ENCODE measurements at regions not wholly inside any gene's neighbourhood (a gene's known extent, or its start where the extent isn't known, plus 50 kb on each side); places are given as distances from the start of the nearest gene placed in this dataset.
"Not testable (repeated sequence)": the region's sequence is repeated elsewhere in the genome, so short reads cannot be mapped to it uniquely, and the experiment has no call there.

DNA sequence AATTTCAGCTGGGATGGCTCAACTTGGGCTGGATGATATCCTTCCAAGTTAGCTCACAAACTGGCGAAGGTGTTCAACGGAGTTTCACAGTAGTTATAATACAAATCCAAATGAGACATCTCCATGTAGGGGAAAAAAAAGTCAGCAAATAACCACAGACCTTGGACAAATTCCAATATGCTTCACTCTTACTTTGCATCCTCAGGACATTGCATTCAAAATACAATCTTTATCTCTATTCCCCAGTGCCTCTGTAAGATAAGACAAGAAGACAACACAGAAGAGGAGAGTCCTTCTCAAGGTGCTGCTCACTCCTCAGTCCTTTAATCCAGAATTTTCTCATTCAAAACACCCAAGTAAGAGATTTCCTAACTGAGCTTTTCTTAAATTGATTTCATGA lies 1797.7 kb downstream of the MRPL39 start:
- no peak for DNase-seq

- DNase-seq, result not testable (repeated sequence)
Measured at GRCh38 chr21:23806966-23807548, 1800.2 kb downstream of the MRPL39 start.

- no peak for DNase-seq
Measured at GRCh38 chr21:23804866-23805265, 1802.4 kb downstream of the MRPL39 start.

DNA sequence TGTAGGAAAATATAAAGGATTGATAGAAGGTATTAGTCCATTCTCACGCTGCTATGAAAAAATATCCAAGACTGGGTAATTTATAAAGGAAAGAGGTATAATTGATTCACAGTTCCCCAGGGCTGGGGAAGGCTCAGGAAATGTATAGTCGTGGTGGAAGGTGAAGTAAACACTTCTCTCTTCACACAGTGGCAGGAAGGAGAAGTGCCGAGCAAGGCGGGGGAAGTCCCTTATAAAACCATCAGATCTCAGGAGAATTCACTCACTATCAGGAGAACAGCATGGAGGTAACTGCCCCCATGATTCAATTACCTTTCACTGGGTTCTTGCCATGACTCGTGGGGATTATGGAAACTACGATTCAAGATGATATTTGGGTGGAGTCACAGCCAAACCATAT lies 1806.0 kb downstream of the MRPL39 start:
- DNase-seq, result no peak

DNA sequence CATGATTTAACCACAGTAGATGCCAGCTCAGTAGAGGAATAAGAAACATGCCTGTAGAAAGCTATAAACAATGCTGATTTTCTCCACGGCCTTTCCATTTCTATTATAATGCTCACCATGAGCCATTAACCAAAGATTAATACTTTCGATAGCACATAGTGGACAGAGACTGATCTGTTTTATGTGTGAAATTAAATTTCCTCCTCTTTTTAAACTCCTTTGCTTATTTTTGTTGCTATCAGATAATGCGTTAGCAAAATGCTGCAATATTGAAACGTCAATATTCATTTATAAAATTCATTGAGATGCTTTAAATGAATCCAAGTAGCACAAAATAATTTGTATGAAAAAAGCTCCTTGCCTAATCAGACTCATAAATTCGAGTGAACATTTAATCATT lies 1807.9 kb downstream of the MRPL39 start:
- DNase-seq, result no peak

GRCh38 chr21:23792300-23792699 lies 1815.0 kb downstream of the MRPL39 start:
- no peak for DNase-seq

DNA sequence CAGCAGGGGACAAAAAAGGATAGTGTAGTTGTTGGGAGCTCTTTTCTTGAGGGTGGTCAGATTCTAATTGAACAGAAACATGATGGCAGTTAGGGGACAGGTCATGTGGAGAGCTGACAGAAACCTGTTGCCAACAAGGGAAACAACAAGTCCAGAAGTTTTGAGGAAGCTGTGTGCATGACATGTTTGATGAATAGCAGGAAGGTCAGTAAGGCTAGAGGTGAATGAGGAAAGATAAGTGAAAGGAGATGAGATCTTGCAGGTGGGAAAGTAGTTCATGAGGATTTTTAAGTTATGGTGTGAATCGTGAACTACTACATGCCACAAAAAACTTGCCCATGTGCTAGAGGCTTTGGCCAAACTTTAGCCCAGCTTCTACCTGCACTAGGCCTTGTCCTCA lies 1817.4 kb downstream of the MRPL39 start:
- DNase-seq, result no peak

- DNase-seq, result no peak
Measured at GRCh38 chr21:23780326-23780725, 1827.0 kb downstream of the MRPL39 start.

DNA sequence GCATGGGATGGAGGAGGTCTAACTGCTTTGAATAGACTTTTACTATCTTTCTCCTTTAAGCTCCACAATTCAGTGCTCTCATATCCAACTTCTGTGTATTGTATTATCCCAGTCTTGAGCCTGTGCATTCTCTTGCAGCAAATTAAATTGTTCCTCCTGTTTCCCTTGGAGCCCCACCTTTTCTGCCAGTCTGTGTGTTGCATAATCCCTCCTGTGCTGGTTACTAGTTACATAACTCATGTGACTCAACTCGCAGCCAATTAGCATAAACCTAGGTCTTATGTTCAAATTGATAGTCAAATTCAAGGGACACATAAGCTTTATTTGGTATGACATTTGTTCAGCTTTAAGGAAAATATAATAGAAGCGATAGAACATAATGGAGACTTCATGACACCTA lies 1863.5 kb downstream of the MRPL39 start:
- DNase-seq, result no peak

DNA sequence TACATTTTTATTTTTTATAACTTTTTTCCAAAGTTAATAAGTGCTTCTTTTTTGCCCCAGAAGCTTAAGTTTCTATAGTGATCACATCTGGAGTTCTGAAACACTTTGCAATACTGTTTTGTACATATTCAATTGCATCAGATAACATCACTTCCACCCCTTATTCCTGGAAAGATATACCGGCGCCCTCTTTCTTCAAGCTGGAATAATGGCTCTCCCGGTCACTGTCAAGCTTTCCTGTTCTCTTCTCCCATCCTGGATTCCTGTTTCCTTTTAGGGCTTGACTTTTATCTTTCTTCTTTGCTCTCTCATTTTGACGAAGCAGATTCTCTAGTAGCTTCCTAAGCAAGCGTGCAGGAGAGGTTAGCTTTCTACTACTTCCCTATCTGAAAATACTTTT lies 1866.8 kb downstream of the MRPL39 start:
- no peak for DNase-seq

GRCh38 chr21:23732776-23733175 lies 1874.5 kb downstream of the MRPL39 start:
- no peak for DNase-seq

DNA sequence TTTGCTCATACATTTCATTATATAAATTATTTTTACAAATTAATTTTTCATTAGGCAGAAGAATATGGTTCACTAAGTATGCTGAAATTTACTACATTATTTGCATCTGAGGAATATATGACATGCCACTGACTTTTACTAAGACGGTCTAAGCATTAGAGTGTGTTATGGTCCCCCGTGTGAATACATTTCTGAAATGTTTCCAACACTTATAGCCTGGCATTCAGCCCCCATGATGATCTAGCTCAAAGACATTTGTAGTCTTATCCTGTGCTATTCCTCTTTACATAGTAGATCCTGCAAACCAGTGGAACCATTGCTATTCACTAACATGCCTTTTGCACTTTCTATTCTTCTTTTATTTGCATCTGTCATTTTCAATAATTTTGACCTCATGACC lies 1878.0 kb downstream of the MRPL39 start:
- no peak for DNase-seq

- no peak for DNase-seq
Measured at GRCh38 chr21:23725576-23725975, 1881.7 kb downstream of the MRPL39 start.

DNA sequence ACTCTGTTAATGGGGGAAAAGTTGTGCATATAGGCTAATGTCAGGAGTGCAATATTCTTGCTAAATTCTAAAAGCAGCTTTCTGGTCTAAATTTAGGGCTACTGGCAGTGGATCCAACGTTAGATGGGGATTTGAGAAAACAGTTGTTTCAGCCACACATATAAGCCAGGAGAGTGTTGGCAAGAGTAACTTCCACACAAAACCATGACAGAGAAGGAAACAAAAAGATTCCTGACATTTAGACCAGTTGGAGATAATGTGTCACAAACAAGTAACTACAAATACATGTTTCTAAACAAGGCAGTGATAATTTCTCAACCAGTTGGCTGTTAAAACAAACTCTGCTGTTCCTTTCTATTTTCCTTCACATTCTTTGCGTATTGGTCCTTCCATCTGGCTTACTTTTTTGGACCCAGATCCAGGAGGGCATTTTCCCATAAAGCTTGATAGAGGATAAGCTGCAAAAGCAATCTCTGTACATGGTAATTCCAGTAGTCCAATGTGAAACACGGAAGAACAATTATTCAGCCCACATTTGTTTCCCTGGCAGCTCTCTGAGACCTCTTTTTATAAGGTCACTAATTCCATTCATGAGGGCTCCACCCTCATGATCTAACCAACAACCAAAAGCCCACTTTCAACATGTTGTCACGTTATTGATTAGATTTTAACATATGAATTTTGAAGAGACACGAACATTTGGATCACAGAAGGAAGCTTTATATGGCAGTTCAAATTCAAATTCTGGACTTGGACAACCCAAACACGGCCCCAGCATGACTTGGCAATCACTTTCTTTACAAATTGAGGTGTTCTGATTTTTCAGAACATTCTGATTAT lies 1888.6 kb downstream of the MRPL39 start:
- DNase-seq, result no peak

DNA sequence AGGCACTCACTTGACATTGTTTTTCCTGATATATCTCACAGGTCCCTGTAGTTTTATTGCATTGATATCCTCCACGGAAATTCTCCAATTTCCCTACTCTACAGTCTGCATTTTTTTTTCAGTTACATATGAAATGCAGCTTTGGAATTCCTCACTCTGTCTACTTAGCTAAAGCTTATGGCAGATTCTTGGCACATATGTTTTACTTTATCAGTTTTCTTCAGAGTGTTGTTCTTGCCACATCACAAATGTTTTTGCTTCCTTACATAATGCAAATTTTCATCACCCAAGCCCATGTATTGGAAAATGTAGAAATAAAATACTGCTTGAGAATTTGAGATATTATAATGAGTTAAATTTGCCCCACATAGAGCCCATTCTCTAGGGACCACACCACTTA lies 1895.1 kb downstream of the MRPL39 start:
- DNase-seq, result no peak

- no peak for DNase-seq
Measured at GRCh38 chr21:23706431-23706830, 1900.8 kb downstream of the MRPL39 start.

DNA sequence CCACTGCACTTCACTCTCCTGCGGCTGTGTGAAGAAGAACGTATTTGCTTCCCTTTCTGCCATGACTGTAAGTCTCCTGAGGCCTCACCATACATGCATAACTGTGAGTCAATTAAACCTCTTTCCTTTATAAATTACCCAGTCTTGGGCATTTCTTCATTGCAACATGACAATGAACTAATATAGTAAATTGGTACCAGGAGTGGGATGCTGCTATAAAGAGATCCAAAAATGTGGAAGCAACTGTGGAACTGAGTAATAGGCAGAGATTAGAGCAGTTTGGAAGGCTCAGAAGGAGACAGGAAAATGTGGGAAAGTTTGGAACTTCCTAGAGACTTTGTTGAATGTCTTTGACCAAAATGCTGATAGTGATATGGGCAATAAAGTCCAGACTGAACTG lies 1907.9 kb downstream of the MRPL39 start:
- DNase-seq, result no peak

- no peak for DNase-seq
Measured at GRCh38 chr21:23698619-23699018, 1908.7 kb downstream of the MRPL39 start.

- DNase-seq, result no peak
Measured at GRCh38 chr21:23695443-23695842, 1911.8 kb downstream of the MRPL39 start.

DNA sequence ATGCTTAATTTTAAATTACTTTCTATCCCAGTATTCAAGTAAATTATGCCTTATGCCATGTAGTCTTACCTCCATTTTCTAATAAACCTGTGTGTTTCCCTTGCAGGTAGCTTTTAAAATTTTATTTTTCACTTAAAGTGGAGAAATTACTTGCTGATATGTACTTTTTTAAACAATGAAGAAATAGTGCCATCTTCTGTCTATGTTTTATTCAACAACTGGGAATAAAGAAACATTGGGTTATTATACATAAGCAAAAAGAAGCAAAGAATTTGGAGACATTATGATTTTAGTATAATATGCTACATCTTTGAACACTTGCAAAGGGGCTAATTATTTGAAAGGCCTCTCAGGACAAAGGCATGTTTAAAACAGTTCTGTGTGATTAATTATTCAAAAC lies 1912.9 kb downstream of the MRPL39 start:
- DNase-seq, result no peak

DNA sequence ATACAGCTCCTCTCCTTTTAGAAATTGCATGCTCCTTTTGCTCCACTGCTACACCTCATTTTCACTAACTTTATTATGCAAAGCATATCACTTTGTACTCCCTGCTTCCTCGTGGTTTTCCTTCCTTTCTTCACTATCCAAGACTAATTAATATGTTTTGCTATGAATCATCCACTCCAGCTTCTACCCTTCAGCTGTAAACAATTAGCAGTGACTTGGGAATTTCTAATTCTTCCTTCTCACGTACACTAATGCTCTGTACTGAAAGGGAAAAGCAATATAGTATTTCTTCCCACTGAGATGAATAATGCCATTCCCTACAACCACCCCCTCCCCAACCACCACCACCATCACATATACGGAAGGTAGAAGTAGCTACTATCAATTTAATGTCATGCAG lies 1917.0 kb downstream of the MRPL39 start:
- DNase-seq, result no peak

DNA sequence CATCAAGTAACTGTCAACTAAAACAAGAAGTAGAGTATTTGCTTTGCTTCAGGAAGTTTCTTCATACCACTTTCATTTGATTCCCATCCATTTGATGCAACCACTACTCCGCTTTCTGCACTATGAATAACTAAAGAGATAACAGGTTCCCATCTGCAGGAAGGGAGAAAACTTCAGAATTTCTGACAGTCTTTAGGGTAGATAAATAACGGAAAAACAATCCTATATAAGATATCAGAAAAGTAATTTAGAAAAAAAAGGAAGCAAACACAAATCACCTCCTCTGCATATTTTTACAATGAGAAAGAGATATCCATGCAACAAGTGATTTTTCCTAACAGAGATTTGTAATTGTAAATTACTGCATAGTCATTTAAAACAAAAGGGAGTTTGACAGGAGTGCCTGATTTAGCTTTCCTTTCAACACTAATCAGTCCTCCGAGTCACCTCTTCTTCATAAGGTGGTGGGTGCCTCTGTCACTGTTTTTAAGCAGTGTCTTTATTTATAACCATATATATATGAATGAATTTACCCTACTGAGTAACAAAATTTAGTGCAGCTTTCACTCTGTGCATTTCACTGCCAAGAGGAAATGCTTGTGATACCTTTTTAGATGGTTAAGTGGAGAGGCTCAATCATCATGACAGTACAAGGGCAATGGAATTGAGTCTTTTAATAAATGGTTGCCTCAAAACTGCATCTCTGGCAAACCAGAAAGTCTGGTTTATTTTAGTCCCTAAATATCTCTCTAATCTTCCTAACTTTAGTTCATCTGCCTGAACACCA lies 1920.4 kb downstream of the MRPL39 start:
- DNase-seq, result no peak

- no peak for DNase-seq
Measured at GRCh38 chr21:23684431-23684830, 1922.8 kb downstream of the MRPL39 start.

GRCh38 chr21:23664193-23664694 lies 1943.0 kb downstream of the MRPL39 start:
- DNase-seq, result no peak

Measured in NCI-H748 treated with DMSO at 0.1 percent for 48 hours (cell line).